ENCODE measurements at regions not wholly inside any gene's neighbourhood (a gene's known extent, or its start where the extent isn't known, plus 50 kb on each side); places are given as distances from the start of the nearest gene placed in this dataset.

DNA sequence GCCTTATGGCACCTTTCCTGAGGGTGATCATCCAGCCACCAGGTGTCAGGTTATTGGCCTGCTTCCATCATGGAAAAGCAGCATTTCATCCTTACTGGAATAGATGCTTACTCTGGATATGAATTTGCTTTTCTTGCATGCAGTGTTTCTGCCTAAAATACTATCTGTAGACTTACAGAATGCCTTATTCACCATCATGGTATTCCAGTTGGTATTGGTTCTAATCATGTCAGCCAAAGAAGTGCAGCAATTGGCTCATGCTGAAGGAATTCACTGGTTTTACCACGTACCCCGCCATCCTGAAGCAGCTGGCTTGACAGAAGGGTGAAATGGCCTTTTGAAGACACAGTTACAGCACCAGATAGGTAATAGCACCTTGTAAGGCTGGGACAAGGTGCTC, 194.2 kb downstream of the AASDHPPT start:
- BruUV-seq (replicated peaks) = no TSS peak
- ChIA-PET RAD21 (ENCODE audit: low non-redundant PET in 1 of 2, low total read pairs in 2 of 2, uncharacterized antibody in 2 of 2, unreplicated experiment in 2 of 2) (no interaction called here), CTCF (no interaction called here), POLR2A (no interaction called here)
- H3K4me3 ChIP-seq (replicated peaks in 1 of 2; ENCODE audit: low read depth in 1 of 2, low read length in 2 of 2) = no peak overlapping the region
- DNase-seq (ENCODE audit: low read depth, low spot score) = no peak
- no peak for ATAC-seq
- H3K9me2 ChIP-seq (ENCODE audit: insufficient read depth) = no peaks in the 10 kb centered on the region
- H4K20me1 ChIP-seq (ENCODE audit: insufficient read depth) = no peaks in the 10 kb centered on the region
- H3K9me3 ChIP-seq (ENCODE audit: control insufficient read depth in 1 of 2, insufficient read depth in 1 of 2, low read depth in 1 of 2, low read length in 2 of 2) = no peaks in the 10 kb centered on the region
- TF ChIP-seq SIN3A (IDR thresholded peaks at IDR 0.05; ENCODE audit: low read depth) (no peak), EZH2phosphoT487 (IDR thresholded peaks at IDR 0.05; ENCODE audit: borderline replicate concordance) (no peak)
- TF ChIP-seq, protein P1, sequence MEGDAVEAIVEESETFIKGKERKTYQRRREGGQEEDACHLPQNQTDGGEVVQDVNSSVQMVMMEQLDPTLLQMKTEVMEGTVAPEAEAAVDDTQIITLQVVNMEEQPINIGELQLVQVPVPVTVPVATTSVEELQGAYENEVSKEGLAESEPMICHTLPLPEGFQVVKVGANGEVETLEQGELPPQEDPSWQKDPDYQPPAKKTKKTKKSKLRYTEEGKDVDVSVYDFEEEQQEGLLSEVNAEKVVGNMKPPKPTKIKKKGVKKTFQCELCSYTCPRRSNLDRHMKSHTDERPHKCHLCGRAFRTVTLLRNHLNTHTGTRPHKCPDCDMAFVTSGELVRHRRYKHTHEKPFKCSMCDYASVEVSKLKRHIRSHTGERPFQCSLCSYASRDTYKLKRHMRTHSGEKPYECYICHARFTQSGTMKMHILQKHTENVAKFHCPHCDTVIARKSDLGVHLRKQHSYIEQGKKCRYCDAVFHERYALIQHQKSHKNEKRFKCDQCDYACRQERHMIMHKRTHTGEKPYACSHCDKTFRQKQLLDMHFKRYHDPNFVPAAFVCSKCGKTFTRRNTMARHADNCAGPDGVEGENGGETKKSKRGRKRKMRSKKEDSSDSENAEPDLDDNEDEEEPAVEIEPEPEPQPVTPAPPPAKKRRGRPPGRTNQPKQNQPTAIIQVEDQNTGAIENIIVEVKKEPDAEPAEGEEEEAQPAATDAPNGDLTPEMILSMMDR (IDR thresholded peaks at IDR 0.05 in 2 of 3, conservative IDR thresholded peaks at IDR 0.05 in 1 of 3; ENCODE audit: borderline replicate concordance in 1 of 3, insufficient read depth in 1 of 3, low read depth in 2 of 3, low read length in 2 of 3) = 0 out of 6 replicates have a peak, but pooled peaks of 1 of the 3 experiments have one; percentile 9
- H2AFZ ChIP-seq (ENCODE audit: low read depth, low read length, poor library complexity, severe bottlenecking) = no peak overlapping the region
- no peak overlapping the region for H3K27ac ChIP-seq (ENCODE audit: low read depth, low read length)
- no peak overlapping the region for H3K4me2 ChIP-seq (ENCODE audit: low read length)
- H3K27me3 ChIP-seq (ENCODE audit: insufficient read depth, low read length) = no peaks in the 10 kb centered on the region
- H3K9ac ChIP-seq (ENCODE audit: low read length) = no peak overlapping the region
- no peaks in the 10 kb centered on the region for H3K4me1 ChIP-seq (ENCODE audit: control insufficient read depth in 1 of 2, insufficient read depth in 2 of 2, low read length in 2 of 2)
- no peaks in the 10 kb centered on the region for H3K79me2 ChIP-seq (ENCODE audit: insufficient read depth, low read length)
- intact Hi-C loops (cut with micrococcal nuclease) = no loop called here
- no peaks in the 10 kb centered on the region for H3K36me3 ChIP-seq (ENCODE audit: control insufficient read depth in 1 of 2, insufficient read depth in 2 of 2, low read length in 2 of 2)

DNA sequence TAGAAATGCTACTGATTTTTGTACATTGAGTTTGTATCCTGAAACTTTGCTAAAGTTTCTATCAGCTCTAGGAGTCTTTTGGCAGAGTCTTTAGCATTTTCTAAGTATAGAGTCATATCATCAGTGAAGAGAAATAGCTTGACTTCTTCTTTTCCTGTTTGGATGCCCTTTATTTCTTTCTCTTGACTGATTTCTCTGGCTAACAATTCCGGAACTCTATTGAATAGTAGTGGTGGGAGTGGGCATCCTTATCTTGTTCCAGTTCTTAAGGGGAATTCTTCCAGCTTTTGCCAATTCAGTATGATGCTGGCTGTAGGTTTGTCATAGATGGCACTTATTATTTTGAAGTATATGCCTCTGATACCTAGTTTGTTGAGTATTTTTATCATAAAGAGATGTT, 197.7 kb downstream of the AASDHPPT start:
- no TSS peak for BruUV-seq (replicated peaks)
- POLR2A ChIA-PET = no interaction called here

More for the DNA sequence above, 197.7 kb downstream of the AASDHPPT start:
- RAD21 ChIA-PET (ENCODE audit: low non-redundant PET in 1 of 2, low total read pairs in 2 of 2, uncharacterized antibody in 2 of 2, unreplicated experiment in 2 of 2) = no interaction called here
- Histone ChIP-seq H3K4me1 (ENCODE audit: control insufficient read depth in 1 of 2, insufficient read depth in 2 of 2, low read length in 2 of 2) (no peaks in the 10 kb centered on the region), H4K20me1 (ENCODE audit: insufficient read depth) (no peaks in the 10 kb centered on the region), H3K9me2 (ENCODE audit: insufficient read depth) (no peaks in the 10 kb centered on the region), H3K4me3 (replicated peaks in 1 of 2; ENCODE audit: low read depth in 1 of 2, low read length in 2 of 2) (no peak overlapping the region), H3K9me3 (ENCODE audit: control insufficient read depth in 1 of 2, insufficient read depth in 1 of 2, low read depth in 1 of 2, low read length in 2 of 2) (no peaks in the 10 kb centered on the region), H2AFZ (ENCODE audit: low read depth, low read length, poor library complexity, severe bottlenecking) (no peak overlapping the region), H3K79me2 (ENCODE audit: insufficient read depth, low read length) (no peaks in the 10 kb centered on the region), H3K4me2 (ENCODE audit: low read length) (no peak overlapping the region), H3K27me3 (ENCODE audit: insufficient read depth, low read length) (no peaks in the 10 kb centered on the region), H3K36me3 (ENCODE audit: control insufficient read depth in 1 of 2, insufficient read depth in 2 of 2, low read length in 2 of 2) (no peaks in the 10 kb centered on the region), H3K9ac (ENCODE audit: low read length) (no peak overlapping the region), H3K27ac (ENCODE audit: low read depth, low read length) (no peak overlapping the region)
- no peak for DNase-seq (ENCODE audit: low read depth, low spot score)
- CTCF ChIA-PET = no interaction called here
- ATAC-seq = no peak
- TF ChIP-seq, protein P2, sequence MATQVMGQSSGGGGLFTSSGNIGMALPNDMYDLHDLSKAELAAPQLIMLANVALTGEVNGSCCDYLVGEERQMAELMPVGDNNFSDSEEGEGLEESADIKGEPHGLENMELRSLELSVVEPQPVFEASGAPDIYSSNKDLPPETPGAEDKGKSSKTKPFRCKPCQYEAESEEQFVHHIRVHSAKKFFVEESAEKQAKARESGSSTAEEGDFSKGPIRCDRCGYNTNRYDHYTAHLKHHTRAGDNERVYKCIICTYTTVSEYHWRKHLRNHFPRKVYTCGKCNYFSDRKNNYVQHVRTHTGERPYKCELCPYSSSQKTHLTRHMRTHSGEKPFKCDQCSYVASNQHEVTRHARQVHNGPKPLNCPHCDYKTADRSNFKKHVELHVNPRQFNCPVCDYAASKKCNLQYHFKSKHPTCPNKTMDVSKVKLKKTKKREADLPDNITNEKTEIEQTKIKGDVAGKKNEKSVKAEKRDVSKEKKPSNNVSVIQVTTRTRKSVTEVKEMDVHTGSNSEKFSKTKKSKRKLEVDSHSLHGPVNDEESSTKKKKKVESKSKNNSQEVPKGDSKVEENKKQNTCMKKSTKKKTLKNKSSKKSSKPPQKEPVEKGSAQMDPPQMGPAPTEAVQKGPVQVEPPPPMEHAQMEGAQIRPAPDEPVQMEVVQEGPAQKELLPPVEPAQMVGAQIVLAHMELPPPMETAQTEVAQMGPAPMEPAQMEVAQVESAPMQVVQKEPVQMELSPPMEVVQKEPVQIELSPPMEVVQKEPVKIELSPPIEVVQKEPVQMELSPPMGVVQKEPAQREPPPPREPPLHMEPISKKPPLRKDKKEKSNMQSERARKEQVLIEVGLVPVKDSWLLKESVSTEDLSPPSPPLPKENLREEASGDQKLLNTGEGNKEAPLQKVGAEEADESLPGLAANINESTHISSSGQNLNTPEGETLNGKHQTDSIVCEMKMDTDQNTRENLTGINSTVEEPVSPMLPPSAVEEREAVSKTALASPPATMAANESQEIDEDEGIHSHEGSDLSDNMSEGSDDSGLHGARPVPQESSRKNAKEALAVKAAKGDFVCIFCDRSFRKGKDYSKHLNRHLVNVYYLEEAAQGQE (IDR thresholded peaks at IDR 0.05; ENCODE audit: low read depth) = no peak
- no peak for TF ChIP-seq SP1 (IDR thresholded peaks at IDR 0.05; ENCODE audit: low read depth)
- no peak for TF ChIP-seq SIN3A (IDR thresholded peaks at IDR 0.05; ENCODE audit: low read depth)
- no peak for TF ChIP-seq CEBPB (IDR thresholded peaks at IDR 0.05; ENCODE audit: low read depth)
- no peak for TF ChIP-seq FOSL1 (IDR thresholded peaks at IDR 0.05; ENCODE audit: low read depth)
- TF ChIP-seq SRF (IDR thresholded peaks at IDR 0.05; ENCODE audit: low read depth) = no peak
- no peak for TF ChIP-seq JUND (IDR thresholded peaks at IDR 0.05)
- TF ChIP-seq, protein P3, sequence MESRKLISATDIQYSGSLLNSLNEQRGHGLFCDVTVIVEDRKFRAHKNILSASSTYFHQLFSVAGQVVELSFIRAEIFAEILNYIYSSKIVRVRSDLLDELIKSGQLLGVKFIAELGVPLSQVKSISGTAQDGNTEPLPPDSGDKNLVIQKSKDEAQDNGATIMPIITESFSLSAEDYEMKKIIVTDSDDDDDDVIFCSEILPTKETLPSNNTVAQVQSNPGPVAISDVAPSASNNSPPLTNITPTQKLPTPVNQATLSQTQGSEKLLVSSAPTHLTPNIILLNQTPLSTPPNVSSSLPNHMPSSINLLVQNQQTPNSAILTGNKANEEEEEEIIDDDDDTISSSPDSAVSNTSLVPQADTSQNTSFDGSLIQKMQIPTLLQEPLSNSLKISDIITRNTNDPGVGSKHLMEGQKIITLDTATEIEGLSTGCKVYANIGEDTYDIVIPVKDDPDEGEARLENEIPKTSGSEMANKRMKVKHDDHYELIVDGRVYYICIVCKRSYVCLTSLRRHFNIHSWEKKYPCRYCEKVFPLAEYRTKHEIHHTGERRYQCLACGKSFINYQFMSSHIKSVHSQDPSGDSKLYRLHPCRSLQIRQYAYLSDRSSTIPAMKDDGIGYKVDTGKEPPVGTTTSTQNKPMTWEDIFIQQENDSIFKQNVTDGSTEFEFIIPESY (IDR thresholded peaks at IDR 0.05; ENCODE audit: extremely low read depth, insufficient replicate concordance, low read length) = no peak
- TF ChIP-seq, protein P4, sequence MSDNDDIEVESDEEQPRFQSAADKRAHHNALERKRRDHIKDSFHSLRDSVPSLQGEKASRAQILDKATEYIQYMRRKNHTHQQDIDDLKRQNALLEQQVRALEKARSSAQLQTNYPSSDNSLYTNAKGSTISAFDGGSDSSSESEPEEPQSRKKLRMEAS (IDR thresholded peaks at IDR 0.05) = no peak
- no peak for TF ChIP-seq POLR2AphosphoS5 (IDR thresholded peaks at IDR 0.05; ENCODE audit: low read depth, low read length)
- TF ChIP-seq CBX3 (IDR thresholded peaks at IDR 0.05; ENCODE audit: low read depth) = no peak
- no peak for TF ChIP-seq EZH2phosphoT487 (IDR thresholded peaks at IDR 0.05; ENCODE audit: borderline replicate concordance)
- intact Hi-C loops (cut with micrococcal nuclease) = no loop called here
